Lung microvascular endothelial cell (primary cell): ENCODE measurements at regions not wholly inside any gene's neighbourhood (a gene's known extent, or its start where the extent isn't known, plus 50 kb on each side); places are given as distances from the start of the nearest gene placed in this dataset.
"Not testable (repeated sequence)": the region's sequence is repeated elsewhere in the genome, so short reads cannot be mapped to it uniquely, and the experiment has no call there.

Source experiments
- DNase-seq, 2 donors: peaks; one replicate each; pipeline versions ENCODE4 v3.0.0 to v3.0.0-alpha.2; 2010; ENCODE audit warnings: low read depth in 2 of 2

- no peak for DNase-seq
Measured at GRCh38 chr1:208939537-208940085, 643.9 kb upstream of the CAMK1G start.

DNA sequence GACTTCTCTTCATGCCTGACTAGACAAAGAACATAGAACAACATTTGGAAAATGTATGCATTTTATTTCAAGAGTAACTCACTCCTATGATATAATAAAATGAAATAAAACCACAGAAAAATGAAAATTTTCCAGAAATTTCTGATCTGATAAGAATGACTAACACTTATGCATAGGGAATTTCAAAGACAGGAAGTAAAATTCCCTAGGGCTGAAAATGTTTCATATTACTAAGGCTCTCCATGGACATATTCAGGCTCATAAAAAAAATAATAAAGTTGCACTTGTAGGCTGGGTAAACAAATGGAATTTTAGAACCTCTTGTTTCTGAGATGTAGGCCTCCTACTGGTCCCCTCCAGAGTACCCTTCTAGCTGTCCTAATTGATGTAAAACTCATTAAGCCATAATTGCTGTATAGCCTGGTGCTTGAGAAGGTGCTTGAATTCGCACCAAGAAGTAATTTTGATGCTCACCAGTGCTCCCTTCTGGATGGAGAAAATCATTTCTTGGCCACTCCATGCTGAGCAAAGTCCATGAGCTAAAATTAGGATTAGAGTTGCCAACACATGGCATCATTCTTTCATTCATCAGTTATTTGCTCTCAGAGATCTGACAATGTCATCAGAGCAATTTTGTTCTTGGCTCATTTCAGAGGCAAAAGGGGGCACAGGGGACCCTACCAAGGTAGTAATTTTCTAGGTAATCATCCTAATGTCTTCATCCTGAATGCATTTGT is 641.0 kb upstream of the CAMK1G start:
- DNase-seq: peak; percentile 10 to 57

DNA sequence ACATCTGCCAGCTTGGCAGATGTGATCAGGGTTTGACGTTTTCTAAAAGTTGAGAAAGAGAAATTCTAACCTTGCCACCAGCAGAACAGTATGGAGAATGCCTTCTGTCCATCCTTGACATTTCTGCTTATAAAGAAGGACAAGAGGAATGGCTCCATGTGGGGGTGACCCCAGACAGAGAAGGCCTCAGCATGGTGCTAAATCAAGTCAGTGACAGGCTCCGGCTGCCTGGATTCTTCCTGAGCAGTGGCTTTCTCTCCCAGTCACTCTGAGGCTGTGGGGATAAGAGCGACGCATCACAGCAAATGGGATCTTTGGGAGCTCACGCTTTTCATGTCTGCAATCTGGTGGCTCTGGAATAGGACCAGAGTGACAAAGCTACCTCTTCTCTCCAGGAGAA is 640.2 kb upstream of the CAMK1G start:
- DNase-seq: no peak

GRCh38 chr1:208944981-208945451 is 638.5 kb upstream of the CAMK1G start:
- DNase-seq: peak; percentile 79 to 84

GRCh38 chr1:208950206-208950605 is 633.3 kb upstream of the CAMK1G start:
- no peak for DNase-seq

- no peak for DNase-seq
Measured at GRCh38 chr1:208951026-208951525, 632.4 kb upstream of the CAMK1G start.

GRCh38 chr1:208951908-208952307 is 631.6 kb upstream of the CAMK1G start:
- DNase-seq: peak; percentile 69 to 87

DNA sequence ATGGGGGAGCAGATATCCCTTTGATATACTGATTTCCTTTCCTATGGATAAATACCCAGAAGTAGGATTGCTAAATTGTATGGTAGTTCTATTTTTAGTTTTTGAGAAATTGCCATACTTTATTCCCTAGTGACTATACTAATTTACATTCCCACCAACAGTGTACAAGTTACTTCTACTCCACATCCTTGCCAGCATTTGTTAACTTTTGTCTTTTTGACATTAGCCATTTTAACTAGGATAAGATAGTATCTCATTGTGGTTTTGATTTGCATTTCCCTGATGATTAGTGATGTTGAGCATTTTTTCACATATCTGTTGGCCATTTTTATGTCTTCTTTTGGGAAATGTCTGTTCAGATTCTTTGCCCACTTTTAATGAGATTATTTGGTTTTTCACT is 620.6 kb upstream of the CAMK1G start:
- DNase-seq: no peak

DNA sequence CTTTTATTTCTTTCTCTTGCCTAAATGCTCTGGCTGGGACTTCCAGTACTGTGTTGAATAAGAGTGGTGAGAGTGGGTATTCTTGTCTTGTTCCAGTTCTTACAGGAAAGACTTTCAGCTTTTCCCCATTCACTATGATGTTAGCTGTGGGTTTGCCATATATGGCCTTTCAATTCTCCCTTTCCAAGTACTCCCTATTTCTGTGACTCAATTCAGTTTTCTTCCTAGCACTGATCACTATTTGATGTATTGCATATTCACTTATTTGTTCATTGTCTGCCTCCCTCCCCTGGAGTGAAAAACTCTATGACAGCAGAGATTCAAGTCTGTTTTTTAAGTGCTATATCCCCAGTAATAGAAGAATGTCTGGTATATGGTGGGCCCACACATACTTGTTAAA is 618.2 kb upstream of the CAMK1G start:
- DNase-seq: no peak

DNA sequence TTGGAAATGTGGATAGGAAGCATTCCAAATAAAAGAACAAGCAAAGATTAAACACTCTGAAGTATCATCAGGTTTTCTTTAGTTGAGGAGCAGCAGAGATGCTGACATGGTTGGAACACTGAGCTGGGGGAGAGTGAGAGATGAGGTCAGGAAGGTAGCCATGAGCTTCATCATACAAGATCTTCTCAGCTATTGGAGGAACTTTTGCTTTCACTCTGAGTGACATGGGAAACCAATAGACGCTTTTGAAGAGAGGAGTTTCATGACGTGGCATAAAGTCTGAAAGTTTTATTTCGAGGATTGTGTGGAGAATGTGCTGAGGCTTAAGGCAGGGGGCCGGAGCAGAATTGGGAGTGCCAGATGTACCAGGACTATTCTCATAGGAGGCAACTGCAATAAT is 616.2 kb upstream of the CAMK1G start:
- DNase-seq: no peak

DNA sequence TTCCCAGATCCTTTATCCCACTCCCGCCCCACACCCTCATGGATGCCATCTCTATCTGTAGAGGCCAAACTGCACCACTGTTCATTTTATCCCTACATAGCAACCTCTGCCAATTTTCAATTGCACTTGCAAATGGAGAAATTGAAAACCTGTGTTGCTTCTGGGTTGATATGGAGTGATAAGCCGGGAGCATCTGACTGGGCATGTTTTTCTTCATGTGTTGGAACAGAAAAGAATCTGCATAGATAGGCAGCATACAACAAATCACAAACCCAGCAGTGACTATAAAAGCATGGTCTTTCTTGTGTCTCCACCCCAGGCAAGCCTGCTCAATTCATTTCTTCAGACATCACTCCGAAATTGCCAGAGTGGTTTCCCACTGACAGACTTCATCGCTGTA is 608.8 kb upstream of the CAMK1G start:
- no peak for DNase-seq

- DNase-seq: no peak
Measured at GRCh38 chr1:208975456-208975855, 608.1 kb upstream of the CAMK1G start.

GRCh38 chr1:208977012-208977411 is 606.5 kb upstream of the CAMK1G start:
- no peak for DNase-seq

- no peak for DNase-seq
Measured at GRCh38 chr1:208977638-208978256, 605.8 kb upstream of the CAMK1G start.

GRCh38 chr1:208979776-208980175 is 603.7 kb upstream of the CAMK1G start:
- DNase-seq: peak in 1 of 2 donors; percentile 41

- DNase-seq: peak; percentile 25 to 61
Measured at GRCh38 chr1:208980605-208981004, 602.9 kb upstream of the CAMK1G start.

DNA sequence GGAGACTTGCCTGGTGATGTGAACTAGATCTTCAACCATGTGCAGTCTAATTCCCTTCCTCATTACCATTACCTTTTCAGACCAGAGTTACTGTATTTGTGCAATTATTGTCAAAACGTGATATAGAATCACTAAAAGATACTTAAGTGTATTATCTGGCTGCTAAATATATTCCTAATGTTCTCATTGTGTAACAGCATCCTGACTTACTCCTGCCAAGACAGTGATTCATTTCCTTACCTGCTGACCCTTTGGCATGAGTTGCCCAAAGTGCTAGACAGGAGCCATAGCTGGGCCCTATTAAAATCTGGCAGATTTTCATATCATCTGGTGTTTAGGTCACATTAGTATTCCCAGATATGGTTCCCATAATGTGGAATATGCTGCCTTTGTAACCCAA is 598.3 kb upstream of the CAMK1G start:
- DNase-seq: peak in 1 of 2 donors; percentile 82

DNA sequence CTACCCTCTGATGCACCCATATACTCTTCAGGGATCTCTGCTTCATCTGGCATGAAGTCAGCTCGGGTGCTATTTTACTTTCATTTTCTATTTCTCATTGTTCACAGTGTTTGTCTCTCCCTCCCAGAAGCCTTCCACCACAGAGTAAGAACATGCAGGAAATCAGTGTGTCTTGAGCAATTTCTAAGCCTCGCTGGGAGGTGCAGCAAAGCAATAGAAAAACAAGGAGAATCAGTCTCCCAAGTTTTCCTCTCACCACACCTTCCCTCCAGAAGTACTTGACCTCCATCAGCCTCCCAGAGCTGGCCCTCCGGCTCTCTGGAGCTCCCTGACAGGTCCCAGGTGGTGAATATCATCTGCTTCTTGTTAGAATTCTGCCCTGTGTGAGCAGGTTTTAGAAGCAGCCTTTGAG is 594.7 kb upstream of the CAMK1G start:
- DNase-seq: peak; percentile 50 to 80

DNA sequence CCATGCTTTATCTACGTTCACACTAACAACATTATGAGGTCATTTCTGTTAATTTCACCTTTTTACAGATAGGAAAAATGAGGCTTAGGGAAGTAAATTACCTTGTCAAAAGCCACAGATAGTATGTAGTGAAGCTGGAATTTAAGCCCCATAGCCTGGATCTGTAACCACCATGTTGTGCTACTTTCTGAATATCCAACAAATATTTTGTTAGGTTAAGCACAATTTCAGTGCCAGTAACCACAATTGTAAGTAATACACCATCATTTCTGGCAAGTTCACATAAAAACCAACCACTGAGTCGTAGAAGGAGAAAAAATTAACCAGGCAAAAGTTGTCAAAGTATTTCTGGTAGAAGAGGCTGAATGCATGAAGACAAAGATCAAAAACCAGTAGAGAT is 593.1 kb upstream of the CAMK1G start:
- DNase-seq: no peak

GRCh38 chr1:208997053-208997452 is 586.5 kb upstream of the CAMK1G start:
- not testable (repeated sequence) for DNase-seq

DNA sequence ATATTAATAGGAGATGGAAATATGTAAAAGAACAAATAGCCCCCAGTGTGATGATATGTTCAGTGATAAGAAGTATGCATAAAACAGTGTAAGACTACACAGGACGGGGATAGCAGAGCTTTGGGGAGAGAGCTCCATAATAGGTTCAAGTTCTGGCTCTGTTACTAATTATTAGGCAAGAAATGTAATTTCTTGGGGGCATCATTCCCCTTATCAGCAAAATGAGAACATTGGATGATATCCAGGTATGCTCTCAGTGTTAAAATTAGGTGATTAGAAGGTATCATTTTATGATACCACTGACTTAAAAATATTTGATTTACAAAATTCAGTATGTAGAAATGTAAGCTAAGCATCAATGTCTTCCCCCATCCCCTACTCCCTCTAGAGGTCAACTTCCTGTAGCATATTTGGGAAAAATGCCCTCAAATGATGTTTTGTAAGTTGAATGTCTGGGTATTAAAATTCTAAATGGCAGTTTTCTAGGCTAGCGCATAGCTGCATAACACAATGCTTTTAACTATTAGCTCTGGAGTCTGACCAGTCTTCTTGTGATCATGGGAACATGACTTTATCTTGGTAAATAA is 585.7 kb upstream of the CAMK1G start:
- peak; percentile 32 to 49 for DNase-seq

GRCh38 chr1:209008586-209008985 is 574.9 kb upstream of the CAMK1G start:
- DNase-seq: no peak
